Motor neuron (in vitro differentiated cells): ENCODE measurements at regions not wholly inside any gene's neighbourhood (a gene's known extent, or its start where the extent isn't known, plus 50 kb on each side); places are given as distances from the start of the nearest gene placed in this dataset.

Experiments used
- ATAC-seq, 8 experiments: fragments of 200-7000 bp; cut with Tn5 transposase; replicated peaks in 6 of 8; 2 replicates each; pipeline ENCODE4 v1.8.0; 2021; ENCODE audit warnings: mild to moderate bottlenecking in 8 of 8, moderate library complexity in 8 of 8
- H3K27ac ChIP-seq, 2 donors: fragments of 250-450 bp; sonication (Bioruptor Pico); 2 replicates each; pipeline ENCODE4 v1.9.0; 2021; ENCODE audit warnings: antibody characterized with exemption in 2 of 2, mild to moderate bottlenecking in 2 of 2, moderate library complexity in 1 of 2
- H3K4me1 ChIP-seq, 2 donors: fragments of 250-450 bp; sonication (Bioruptor Pico); replicated peaks in 1 of 2; 2 replicates each; pipeline ENCODE4 v1.6.1; 2021; ENCODE audit warnings: antibody characterized with exemption in 2 of 2, mild to moderate bottlenecking in 2 of 2, moderate library complexity in 1 of 2
- H3K4me3 ChIP-seq, 5 donors: fragments of 250-450 bp; sonication (Bioruptor Pico); 2 replicates each; pipeline ENCODE4 v1.9.0; 2021; ENCODE audit warnings: antibody characterized with exemption in 5 of 5, mild to moderate bottlenecking in 5 of 5, moderate library complexity in 4 of 5
- WGBS, 10 experiments: fragments of 450-650 bp; shearing (Covaris generic); methylation state at CpG; one replicate each; pipeline ENCODE4 v1.0.0; 2022; 5-methylcytosine and 5-hydroxymethylcytosine counted together
- in situ Hi-C, 9 experiments: fragments of 400-800 bp; cut with MboI; loops; one replicate each; pipeline ENCODE4 v1.15.0; 2021; ENCODE audit warnings: low sequenced_read_pairs in 9 of 9, low pct_unique_long_range_greater_than_20kb in 2 of 9; ENCODE audit not compliant: unreplicated experiment in 9 of 9

DNA sequence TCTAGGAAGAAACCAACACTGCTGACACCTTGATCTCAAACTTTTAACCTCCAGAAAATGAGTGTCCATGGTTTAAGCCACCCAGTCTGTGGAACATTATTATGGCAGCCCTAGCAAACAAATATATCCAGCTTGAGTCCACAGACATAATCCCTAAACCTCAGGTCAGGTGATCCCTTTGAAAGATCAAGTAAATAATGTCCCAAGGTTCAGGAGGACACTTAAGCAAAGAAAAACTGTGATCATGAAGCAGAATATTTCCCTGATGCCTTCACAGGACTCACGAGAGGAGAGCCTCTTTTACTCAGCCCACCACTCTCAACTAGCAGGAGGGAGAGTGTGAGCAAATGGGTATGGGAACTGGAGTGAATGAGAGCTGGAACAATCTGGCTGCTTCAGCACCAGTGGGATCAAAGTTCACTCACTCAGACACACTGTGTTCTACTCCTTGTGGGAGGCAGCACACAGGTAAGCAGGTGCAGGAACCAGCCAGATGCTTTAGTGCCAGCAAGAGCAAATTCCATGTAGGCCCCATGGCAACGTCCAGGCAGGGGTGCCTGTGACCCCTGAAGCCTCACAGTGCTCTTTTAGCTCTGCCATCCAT is 608.4 kb downstream of the RAB28 start:
- H3K4me3 ChIP-seq: no peak overlapping the region
- in situ Hi-C loops: no loop called here
- ATAC-seq: no peak

DNA sequence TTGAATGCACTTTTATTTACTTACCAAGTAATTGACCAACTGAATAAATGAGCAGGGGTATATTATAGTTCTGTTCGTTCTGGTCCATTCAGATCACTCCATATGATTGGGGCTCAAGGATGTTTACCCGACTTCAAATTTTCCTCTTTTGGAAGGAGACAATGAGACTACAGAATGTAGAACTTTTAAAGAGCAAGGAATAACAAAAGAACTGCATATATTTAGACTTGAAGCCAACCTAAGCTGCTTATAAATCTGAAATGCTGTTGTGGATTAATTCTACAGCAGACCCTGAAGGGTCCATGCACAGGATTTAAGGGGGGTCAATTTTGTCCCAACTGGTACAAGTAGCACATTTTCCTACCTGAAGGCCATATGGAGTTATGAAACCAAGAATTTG is 610.8 kb downstream of the RAB28 start:
- no peak overlapping the region for H3K4me3 ChIP-seq
- ATAC-seq: no peak
- peaks cover 9 to 10% of the 10 kb centered on the region in 2 donors for H3K4me1 ChIP-seq
- in situ Hi-C loops: loop anchor here in 3 of 9 experiments (25.0 kb wide), 1 partner anchor 664 kb away; the partner anchor contains the start of gene NKX3-2 (in 3 of the 3)
- 0 to 100% (median 63%) methylated on average over 1 to 2 of the region's 2 CpGs; no CpG with 5 or more reads in 2 of the 10 experiments for WGBS, 10 experiments
- no peak overlapping the region for H3K27ac ChIP-seq

More for the DNA sequence above, 608.4 kb downstream of the RAB28 start:
- WGBS, 10 experiments: 0 to 60% (median 14%) methylated on average over 1 to 2 of the region's 2 CpGs; no CpG with 5 or more reads in 7 of the 10 experiments
- Histone ChIP-seq H3K27ac (no peak overlapping the region), H3K4me1 (peaks cover 9 to 10% of the 10 kb centered on the region in 2 donors)

DNA sequence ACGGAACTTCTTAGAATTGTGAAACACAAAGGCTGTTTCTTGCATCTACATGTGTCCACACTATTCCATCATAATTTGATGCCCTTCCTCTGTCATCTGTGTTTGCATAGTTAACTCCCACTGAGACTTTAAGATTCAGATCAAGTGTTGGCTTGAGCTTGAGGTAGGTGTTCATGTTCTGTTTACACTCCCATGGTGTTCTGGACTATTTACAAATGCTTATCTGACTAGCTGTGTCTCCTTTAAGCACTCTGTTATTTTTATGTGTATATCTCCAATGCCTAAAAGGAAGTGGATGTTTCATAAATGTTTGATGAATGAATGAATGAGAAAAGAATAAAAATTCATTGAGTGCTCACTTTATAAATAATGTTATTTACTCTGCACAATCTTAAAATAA is 622.7 kb downstream of the RAB28 start:
- no peaks in the 10 kb centered on the region for H3K4me1 ChIP-seq
- in situ Hi-C loops: loop anchor here in 3 of 9 experiments (25.0 kb wide), 1 partner anchor 676 kb away; the partner anchor contains the start of gene NKX3-2 (in 3 of the 3)
- no peak overlapping the region for H3K4me3 ChIP-seq
- H3K27ac ChIP-seq: no peak overlapping the region
- ATAC-seq: no peak
- WGBS, 10 experiments: 11 to 100% (median 90%) methylated on average over 1 of the region's 1 CpG; no CpG with 5 or more reads in 1 of the 10 experiments

DNA sequence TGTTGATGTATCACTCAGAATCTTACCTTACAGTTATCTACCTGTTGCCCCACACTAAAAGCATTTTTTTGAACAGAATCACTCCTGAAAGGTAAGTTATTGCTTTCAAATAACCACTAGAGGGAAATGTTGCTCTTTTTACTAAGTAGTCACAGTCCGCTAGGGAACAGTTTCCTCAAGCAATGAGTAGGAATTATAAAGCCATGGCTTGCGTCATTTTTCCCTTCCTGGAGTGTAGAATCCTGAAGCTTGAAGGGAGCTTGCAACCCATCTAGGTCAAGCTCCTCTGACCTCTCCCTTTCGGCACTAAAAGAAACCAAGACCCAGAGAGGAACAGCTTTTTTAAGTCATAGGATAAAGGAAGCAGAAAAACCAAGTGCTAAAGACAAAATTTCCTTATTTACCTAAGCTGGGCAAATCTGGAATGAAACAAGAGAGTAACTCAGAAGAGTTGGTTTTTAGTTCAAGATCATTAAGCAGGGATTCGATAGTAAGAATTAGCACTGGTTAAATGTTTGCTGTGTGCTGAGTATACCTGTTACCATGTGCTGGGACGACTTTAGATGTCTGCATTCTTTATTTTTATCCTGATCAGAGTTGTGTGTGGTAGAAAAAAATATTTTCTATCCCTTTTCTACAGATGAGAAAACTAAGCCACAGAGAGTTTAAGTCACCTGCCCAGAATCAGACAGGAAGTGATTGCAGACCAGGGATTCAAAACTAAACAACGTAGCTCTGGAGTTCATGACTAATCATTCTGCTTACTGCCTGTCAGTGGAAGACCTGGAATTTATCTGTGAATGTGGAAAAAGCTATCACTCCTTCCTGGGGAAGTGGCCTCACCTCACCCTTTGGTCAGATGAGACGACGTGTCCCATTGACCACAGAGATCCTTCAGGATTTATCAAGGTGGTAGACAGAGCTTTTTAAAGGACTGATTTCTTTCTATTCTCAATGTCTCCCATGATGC is 631.5 kb downstream of the RAB28 start:
- ATAC-seq: peak; percentile 80 to 92 (median 91)
- in situ Hi-C loops: loop anchor here in 8 of 9 experiments (10.0 to 25.0 kb wide), 3 partner anchors 685 to 702 kb away; partner anchors contain the start of gene NKX3-2 (in 7 of the 8)
- Histone ChIP-seq H3K27ac (no peak overlapping the region), H3K4me3 (no peak overlapping the region), H3K4me1 (peaks cover 3 to 7% of the 10 kb centered on the region in 2 donors)
- 17 to 61% (median 49%) methylated on average over 2 to 8 of the region's 8 CpGs for WGBS, 10 experiments

DNA sequence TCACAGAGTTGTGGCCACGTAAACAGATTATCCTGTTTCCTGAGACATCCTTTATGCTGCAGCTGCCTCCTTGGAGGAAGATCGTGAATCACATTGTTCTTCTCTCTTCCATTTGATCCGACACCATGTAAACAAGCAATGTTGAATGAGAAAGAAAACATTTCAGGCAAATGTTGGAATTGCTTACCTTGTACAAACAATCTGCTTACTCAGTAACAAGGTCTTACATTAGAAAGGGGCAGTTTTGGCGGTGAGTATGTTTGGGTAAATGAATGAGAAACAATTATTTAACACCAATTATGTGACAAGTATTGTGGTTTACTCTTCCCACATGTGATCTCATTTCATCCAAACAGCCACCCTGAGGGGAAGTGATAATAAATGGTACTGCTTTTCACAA is 637.8 kb downstream of the RAB28 start:
- WGBS, 10 experiments: 22 to 83% (median 67%) methylated on average over 1 to 4 of the region's 4 CpGs; no CpG with 5 or more reads in 1 of the 10 experiments
- Histone ChIP-seq H3K4me1 (no peaks in the 10 kb centered on the region), H3K4me3 (no peak overlapping the region), H3K27ac (no peak overlapping the region)
- ATAC-seq: peak in 1 of 8 experiments; percentile 56
- in situ Hi-C loops: loop anchor here in 1 of 9 experiments (25.0 kb wide), 1 partner anchor 691 kb away; the partner anchor contains the start of gene NKX3-2

DNA sequence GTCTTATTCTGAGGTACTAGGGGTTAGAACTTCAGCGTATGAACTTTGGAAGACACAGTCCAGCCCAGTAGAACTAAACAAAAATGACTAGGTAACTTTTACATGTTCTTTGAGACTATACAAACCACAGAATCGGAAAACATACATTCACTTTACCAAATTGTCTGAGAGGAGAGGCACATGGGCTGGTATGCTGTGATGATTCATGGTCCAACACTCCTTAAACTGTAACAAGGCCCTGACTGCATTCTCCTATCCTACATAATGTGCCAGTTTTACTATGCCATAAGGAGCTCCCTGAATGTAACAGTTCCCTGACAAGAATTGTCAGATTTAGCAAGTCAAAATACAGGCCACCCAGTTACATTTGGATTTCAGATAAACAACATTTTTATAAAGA is 640.0 kb downstream of the RAB28 start:
- 8 to 100% (median 94%) methylated on average over 1 to 2 of the region's 2 CpGs; no CpG with 5 or more reads in 3 of the 10 experiments for WGBS, 10 experiments
- in situ Hi-C loops: loop anchor here in 1 of 9 experiments (25.0 kb wide), 1 partner anchor 693 kb away; the partner anchor contains the start of gene NKX3-2
- ATAC-seq: peak in 1 of 8 experiments; percentile 59
- H3K27ac ChIP-seq: no peak overlapping the region
- no peaks in the 10 kb centered on the region for H3K4me1 ChIP-seq
- no peak overlapping the region for H3K4me3 ChIP-seq

DNA sequence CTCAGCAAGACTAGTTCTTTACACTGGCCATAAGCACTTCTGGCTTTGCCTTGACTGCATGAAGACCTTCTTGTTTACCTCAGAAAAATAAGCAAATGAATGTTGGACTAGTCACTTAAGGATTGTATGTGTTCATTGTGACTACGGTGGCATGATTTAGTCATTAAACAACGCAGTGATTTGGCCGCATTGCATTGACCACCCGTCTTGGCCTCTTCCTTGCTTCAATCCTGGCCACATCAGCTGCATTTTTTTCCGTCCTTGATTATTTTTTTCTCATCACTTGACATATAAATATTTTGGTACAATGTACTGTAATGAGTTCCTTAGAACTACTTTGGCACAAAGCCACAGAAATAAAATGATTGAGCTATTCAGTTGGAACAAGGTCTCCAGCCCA is 656.2 kb downstream of the RAB28 start:
- in situ Hi-C loops: loop anchor here in 1 of 9 experiments (25.0 kb wide), 1 partner anchor 709 kb away; the partner anchor contains the start of gene NKX3-2
- no peaks in the 10 kb centered on the region for H3K4me1 ChIP-seq
- no peak overlapping the region for H3K27ac ChIP-seq
- H3K4me3 ChIP-seq: no peak overlapping the region
- 4 to 100% (median 60%) methylated on average over 1 to 5 of the region's 5 CpGs; no CpG with 5 or more reads in 1 of the 10 experiments for WGBS, 10 experiments
- no peak for ATAC-seq

DNA sequence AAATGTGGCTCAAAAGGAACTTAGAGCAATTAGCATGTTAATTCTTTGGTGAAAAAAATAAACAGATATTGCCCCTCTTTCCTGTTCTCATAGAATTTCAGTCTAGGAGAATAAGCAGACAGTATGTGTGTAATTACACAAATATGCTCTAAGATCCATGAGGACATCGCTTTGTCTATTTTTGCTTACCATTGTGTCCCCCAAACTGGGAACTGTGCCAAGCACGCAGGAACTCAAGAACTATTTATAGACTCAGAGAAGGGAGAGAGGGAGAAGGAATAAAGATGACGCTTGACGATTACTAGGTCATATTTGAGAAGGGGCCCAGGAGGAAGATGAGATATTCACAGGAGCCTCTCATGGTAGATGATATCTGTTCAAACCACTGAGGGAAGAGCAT is 692.6 kb downstream of the RAB28 start:
- Histone ChIP-seq H3K4me3 (no peak overlapping the region), H3K4me1 (no peaks in the 10 kb centered on the region), H3K27ac (no peak overlapping the region)
- ATAC-seq: peak in 2 of 8 experiments; percentile 34 to 59
- WGBS, 10 experiments: 20 to 97% (median 64%) methylated on average over 2 to 4 of the region's 4 CpGs; no CpG with 5 or more reads in 4 of the 10 experiments
- in situ Hi-C loops: no loop called here

DNA sequence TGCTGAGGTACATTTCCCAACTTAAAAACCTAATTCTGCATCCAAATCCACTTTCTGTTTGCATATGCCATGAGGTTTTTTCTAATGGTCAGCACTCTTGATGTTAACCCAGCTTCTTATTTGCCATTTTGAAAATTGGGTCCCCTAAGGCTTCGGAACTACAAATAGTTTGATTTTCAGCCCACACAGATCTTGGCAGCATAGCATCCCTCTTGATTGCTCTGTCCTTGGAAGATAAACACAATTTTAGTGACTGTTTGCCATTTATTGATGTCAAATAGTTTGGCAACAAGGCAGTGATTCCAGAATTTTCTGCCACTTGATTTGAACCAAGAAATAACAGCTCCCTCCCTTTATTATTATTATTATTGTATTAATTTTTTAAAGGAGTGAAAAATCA is 696.9 kb downstream of the RAB28 start:
- 0 to 100% (median 75%) methylated on average over 1 of the region's 1 CpG; no CpG with 5 or more reads in 3 of the 10 experiments for WGBS, 10 experiments
- Histone ChIP-seq H3K27ac (no peak overlapping the region), H3K4me1 (no peaks in the 10 kb centered on the region), H3K4me3 (no peak overlapping the region)
- no peak for ATAC-seq
- in situ Hi-C loops: no loop called here

DNA sequence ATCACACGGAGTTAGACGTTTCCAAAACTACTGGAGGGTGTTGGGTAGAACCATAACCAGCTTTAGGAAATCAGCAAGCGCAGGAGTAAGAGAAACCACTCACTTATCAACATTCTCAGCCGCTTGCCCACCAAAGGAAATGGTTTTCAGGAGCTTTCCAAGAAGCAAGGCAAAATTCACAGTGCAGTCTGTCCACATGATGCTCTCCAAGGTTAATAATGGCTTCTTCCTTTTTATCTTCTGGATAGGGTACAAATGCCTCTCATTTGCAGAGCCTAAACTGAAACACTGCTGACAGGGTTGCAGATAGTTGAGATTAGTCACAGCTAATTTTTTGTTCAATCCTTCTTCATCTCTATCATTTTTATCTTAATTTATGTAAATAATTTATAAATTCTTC is 705.4 kb downstream of the RAB28 start:
- in situ Hi-C loops: no loop called here
- Histone ChIP-seq H3K4me1 (no peaks in the 10 kb centered on the region), H3K27ac (no peak overlapping the region), H3K4me3 (no peak overlapping the region)
- no peak for ATAC-seq
- 0 to 91% (median 49%) methylated on average over 1 to 4 of the region's 4 CpGs; no CpG with 5 or more reads in 2 of the 10 experiments for WGBS, 10 experiments

DNA sequence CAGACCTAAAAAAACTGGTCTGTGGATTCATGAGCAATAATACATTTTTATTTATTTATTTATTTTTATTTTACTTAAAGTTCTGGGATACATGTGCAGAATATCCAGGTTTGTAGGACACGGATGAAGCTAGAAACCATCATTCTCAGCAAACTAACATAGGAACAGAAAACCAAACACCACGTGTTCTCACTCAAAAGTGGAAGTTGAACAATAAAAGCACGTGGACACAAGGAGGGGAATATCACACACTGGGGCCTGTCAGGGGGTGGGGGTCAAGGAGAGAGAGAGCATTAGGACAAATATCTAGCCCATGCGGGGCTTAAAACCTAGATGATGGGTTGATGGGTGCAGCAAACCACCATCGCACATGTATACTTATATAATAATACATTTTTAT is 705.9 kb downstream of the RAB28 start:
- Histone ChIP-seq H3K4me1 (no peaks in the 10 kb centered on the region), H3K4me3 (no peak overlapping the region), H3K27ac (no peak overlapping the region)
- in situ Hi-C loops: no loop called here
- ATAC-seq: no peak
- 0 to 100% (median 55%) methylated on average over 1 to 3 of the region's 5 CpGs; no CpG with 5 or more reads in 4 of the 10 experiments for WGBS, 10 experiments

DNA sequence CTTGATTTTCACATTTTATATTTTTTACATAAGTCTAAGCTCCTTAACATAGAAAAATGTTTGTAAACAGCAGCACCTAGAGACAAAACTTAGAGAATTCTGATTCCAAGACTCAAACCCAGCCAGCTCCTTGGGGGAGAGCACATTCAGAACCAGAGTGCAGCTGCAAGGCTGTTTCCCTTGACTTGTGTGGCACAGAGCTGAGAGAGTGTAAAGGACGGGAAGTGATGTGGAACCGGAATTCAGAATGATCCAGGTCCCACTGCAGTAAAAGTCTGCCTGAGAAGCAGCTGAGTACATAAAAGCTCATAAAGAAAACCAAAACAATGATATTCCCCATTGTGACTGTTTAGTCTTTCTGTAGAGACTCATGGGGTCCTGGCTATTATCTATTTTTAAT is 713.8 kb downstream of the RAB28 start:
- Histone ChIP-seq H3K27ac (no peak overlapping the region), H3K4me3 (no peak overlapping the region), H3K4me1 (no peaks in the 10 kb centered on the region)
- WGBS, 10 experiments: 0 to 85% (median 0%) methylated on average over 1 to 2 of the region's 2 CpGs; no CpG with 5 or more reads in 3 of the 10 experiments
- ATAC-seq: peak in 1 of 8 experiments; percentile 58
- in situ Hi-C loops: no loop called here

DNA sequence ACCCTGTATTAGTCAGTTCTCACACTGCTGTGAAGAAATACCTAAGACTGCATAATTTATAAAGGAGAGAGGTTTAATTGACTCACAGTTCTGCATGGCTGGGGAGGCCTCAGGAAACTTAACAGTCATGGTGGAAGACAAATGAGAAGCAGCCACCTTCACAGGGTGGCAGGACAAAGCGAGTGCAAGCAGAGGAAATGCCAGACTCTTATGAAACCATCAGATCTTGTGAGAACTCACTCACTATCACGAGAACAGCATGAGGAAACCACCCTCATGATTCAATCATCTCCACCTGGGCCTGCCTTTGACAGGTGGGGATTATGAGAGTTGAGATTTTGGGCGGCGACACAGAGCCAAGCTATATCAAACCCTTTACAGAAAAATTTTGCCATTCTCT is 722.4 kb downstream of the RAB28 start:
- ATAC-seq: no peak
- in situ Hi-C loops: no loop called here
- Histone ChIP-seq H3K4me1 (no peaks in the 10 kb centered on the region), H3K27ac (no peak overlapping the region), H3K4me3 (no peak overlapping the region)
- WGBS, 10 experiments: 27 to 89% (median 58%) methylated on average over 2 to 4 of the region's 4 CpGs; no CpG with 5 or more reads in 6 of the 10 experiments
